ENCODE measurements at regions not wholly inside any gene's neighbourhood (a gene's known extent, or its start where the extent isn't known, plus 50 kb on each side); places are given as distances from the start of the nearest gene placed in this dataset.

DNA sequence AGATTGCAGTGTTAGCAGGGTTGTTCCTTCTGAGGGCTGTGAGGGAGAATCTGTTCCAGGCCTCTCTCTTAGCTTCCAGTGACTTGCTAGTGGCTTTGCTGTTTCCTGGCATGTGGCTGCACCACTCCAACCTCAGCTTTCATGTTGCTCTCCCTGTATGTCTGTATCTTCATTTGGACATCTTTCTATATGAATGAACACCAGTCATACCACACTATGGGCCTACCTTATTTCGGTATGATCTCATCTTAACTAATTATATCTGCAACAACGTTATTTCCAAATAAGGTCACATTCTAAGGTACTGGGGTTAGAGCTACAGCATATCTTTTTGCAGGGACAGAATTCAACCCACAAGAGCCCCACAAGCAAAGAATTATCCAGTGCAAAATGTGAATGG, 356.7 kb upstream of the UMPS start:
- DNase-seq = no peak

DNA sequence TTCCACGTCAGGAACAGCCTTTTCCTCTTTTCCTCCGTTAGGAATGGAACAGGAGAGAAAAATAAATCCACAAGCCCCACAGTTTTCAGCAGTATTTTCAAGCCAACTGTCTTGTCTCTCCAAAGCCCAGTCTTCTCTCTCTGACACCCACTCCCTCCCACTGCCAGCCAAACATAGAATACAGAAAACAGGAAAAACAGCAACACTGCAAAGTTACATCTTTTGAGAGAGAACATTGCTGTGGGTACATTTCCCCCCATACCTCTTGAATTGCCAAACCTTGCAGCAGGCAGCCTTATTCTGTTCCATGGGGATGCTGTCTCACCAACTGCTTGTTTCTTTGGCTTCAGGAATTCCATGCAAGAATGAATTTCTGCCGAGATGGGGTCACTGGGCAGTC, 355.7 kb upstream of the UMPS start:
- no peak for DNase-seq

DNA sequence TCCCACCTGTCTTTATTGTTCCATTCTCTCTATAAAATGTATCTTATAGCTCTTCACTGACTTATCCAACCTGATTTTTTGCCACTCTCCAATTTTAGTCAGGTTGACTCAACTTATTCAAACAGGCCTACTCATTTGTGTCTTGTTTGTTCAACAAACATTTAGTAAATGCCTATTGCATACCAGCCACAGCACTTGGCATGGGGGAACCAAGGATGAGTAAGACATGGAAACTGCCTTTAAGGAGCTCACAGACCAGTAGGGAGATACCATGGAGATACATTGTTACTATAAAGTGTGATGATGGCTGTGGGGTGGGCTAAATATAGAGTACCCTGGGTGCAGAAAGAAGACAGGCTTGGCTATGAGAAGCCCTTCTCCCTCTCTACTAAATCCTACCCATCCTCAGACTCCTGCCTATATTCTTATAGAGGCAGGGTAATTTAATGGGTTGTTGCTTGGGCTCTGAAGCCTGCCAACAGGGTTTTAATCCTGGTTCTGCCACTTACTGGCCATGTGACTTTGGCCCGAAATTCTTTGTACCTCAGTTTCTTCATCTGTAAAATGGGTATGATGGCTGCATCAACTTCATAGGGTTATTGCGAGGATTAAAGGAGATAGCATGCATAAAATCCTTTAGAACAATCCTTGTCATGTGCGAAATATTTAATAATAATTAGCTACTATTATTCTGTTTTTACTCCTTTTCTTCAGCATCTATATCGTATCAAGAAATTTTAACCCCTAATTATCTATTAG, 348.5 kb upstream of the UMPS start:
- peak; percentile 51 for DNase-seq

DNA sequence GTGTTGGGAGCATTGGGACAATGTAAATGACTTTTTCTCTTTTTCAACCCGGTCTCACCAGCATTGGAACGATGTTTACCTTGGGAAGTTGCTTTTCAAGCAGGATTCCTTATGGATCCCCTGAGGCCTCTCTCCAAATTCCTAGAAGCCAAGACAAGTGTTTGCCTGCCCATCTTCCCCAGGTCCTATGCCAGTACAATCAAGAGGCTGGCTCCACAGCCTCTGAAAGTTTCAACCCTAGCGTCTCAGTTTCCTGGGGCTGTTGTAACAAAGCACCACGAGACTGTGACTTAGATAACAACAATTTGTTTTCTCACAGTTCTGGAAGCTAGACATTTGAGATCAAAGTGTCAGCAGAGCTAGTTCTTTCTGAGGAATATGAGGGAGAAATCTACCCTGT, 347.2 kb upstream of the UMPS start:
- DNase-seq = peak; percentile 22

DNA sequence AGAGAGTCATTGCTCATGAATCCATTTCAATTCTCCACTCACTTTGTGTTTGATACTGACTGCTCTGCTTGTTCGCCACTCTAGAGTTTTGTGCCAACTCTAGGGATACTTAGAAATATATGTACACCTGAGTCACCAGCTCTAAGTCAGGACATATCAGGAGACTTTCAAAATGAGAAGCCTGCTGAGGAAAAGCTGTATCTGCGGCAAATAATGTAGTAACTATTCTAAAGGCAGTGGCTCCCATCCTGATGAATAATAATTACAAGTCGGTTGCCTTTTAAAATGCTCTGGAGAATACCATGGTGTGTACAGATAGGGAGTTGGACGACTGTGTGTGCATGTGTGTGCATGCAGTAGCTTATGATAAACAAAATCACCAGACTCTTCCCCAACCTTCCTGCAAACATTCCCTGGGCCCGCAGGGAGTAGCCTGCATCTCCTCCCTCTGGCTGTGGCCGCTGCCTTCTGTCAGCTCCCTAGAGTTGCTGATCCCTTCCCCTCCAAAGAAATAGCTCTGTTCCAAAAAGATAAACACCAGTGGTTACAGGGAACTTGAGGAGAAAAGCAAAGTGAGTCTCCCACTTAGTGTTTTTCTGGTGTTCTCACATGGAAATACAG, 346.3 kb upstream of the UMPS start:
- no peak for DNase-seq

DNA sequence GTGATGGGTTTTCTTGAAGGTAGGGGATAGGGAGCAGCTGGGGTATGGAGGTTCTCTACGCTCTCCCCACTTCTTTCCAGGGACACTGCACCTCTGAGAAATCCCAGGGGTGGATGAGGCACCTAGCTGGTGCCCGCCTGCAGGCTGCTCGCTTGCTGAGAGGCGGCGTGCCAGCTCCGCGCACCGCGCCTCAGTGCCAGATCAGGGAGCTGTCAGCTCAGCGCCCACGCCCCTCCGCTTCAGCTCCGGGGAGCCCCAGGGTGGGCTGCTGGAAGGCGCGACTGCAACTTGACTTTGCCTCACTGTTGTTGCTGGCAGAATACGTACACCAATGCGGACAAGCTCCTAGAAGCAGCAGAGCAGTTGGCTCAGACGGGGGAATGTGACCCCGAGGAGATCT, 345.7 kb upstream of the UMPS start:
- no peak for DNase-seq

DNA sequence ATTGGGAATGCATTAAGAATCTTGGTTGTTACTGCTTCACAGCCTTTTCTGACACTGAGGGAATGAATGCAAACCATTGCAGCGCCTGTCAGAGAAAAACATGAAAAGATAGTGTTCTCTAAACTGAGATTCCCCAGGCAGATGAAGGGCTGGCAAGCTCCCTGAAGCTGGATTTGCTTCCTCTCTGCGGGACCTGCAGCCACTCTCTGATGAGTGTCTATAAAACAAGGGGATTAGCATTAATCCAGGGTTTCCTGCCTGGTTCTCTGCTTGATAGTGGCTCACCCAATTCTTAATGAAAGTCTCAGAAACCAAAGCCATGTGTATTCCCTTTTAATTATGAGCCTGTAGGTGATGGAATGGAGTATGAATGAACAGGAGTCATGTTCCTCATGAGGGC, 344.3 kb upstream of the UMPS start:
- no peak for DNase-seq

DNA sequence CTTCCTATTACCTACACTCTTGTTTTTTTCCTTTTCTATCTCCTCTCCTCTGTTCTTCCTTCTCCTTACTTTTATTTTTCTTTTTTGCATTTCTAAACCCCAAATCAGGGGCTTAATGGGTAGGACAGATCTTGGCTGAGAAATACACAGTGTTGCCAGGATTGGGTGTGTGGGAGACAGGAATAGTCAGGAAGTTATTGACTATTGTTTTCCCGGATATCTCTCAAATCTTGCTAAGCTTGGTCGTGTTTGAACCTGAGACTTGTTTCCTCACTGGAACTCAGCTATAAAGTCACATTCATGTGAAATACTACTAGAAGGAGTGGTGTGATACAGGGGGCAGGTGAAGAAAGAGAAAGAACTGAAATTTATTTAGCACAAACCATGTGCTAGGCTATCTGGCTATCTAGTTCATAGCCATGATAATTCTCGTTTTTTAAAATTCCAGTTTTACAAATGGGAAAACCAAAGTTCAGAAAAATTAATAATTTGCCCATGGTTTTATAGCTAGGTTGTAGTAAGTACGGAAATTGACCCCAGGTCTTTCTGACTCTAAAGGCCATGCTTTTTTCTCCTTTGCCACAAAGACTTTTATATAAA, 343.2 kb upstream of the UMPS start:
- no peak for DNase-seq

DNA sequence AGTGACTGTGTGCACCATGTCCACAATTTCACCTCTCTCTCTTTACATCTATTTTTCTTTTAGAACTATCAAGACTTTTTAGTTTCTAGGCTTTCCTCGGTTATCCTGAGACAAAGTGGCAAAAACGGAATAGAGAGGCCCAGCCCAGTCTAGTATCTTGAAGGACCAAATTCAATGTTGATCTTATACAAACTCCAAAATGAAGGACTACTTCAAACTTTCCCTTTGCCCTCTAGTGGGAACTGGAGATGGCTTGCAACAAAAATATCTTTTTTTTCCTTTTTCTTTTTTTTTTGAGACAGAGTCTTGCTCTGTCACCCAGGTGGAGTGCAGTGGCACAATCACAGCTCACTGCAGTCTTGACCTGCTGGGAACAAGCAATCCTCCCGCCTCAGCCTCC, 338.5 kb upstream of the UMPS start:
- no peak for DNase-seq

DNA sequence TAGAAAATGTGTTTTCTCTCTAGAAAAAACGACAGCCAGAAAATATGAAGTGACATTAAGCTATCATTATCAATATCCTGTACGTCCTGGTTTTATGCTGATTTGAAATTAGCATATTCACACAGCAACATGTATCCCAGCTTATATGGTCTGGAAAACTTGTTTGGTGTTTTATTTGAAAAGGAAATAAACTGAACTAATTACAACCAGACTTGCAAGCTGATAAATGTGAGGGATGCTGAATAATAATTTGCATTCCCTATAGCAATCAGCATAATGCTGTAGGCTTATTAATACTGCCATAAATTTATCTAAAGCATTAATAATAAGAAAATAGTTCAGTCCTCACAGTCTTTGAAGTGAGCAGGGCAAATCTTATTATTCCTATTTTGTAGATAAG, 336.9 kb upstream of the UMPS start:
- no peak for DNase-seq

DNA sequence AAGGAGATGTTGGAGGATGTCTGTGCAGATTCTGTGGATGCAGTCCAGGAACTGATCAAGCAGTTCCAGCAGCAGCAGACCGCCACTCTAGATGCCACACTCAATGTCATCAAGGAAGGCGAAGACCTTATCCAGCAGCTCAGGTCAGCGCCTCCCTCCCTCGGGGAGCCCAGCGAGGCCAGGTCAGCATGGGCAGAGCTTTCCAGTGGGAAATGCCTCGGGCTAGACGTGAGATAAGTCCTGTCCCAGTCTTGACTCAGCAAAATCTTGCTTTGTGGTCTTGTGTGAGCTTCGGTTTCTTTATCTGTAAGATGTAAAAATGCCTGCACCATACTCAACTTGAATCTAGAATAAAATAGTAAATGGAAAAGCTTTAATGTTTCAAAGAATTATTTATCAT, 335.1 kb upstream of the UMPS start:
- DNase-seq = no peak

DNA sequence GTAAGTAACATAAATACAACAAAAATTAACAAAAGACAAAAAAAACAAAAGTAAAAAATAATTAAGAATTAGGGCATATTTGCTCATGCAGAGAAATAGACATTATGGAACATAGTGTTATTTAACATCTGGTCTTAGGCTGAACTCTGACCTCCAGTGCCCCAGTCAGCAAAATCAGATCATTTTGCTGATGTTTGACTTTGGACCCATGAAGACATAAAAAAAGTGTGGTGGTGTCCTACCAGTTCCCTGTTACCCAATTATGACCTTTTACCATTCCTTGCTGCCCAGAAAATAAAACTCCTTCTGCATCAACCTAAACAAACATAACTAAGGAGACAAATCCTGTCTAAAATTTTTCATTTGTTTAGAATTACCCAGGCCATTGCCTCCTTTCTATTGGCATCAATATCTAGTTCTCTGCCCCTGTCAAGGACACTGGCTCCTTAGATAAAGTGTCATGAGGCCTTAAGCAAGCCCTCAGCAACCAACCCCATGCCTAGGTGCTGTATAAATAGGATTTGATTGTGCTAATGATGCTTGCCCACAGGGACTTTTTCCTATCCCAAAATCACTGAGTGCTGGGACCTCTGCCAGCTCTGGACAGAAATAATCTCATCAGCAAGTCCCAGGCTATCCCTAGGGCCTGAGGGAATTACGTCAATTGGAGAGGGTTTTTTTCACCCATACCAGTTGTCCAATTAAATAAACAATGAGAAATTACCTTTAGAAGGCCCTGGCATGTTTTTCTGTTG, 334.5 kb upstream of the UMPS start:
- DNase-seq = no peak

DNA sequence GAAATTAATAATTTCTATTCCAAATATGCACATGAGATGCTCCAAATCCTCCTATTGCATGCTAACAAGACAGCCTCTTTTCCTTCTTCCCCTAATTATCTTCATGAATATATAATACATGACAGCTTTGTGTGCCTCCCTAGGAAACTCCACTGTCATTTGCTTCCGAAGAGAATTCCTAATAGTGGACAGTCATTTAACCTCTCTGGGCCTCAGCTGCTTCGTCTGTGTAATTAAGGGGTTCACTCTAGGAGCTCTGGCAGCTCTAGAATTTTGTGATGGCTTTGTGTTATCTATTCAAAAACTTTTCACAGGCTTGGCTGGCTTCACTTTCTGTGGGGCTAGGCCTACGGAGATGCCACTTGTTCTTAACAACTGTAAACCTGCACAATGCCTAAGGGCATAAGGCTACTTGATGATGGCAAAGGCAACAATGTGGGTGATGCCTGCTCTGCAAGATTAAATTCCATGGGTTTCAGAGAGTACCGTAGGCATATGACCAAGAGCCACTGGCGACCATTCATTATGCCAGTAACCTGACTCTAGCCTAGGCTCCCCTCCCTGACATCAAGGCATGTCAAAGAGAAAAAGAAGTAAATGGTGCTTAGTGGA, 333.8 kb upstream of the UMPS start:
- no peak for DNase-seq

DNA sequence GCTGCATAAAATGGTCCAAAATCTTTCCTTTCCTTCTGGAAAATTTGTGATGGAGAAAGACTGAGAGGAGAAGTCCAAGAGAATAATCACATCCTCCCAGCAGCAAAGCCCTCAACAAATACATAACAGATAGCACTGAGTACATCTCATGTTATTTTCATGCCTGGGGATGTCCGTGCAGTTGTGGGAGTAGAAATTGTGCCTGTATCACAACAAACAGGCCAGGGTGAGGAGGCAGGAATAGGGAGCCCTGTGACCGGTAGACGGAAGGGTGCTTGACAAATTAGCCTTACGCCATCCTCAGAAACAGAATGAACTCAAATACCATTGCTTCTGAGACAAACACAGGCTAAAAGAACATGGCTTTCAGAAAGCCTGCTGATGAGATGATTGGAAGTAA, 333.2 kb upstream of the UMPS start:
- DNase-seq = no peak

DNA sequence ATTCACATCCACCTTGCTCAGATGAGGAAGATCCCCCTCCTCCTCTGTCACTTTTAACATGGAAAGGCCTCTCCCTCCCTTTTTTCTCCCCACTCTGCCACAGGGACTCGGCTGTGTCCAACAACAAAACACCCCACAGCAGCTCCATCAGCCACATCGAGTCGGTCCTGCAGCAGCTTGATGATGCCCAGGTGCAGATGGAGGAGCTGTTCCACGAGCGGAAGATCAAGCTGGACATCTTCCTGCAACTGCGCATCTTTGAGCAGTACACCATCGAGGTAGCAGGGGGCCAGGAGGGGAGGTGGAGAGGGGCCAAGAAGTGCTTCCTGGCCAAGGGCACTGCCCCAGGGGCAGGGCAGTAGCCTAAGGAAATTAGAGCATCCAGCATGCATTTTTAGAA, 331.7 kb upstream of the UMPS start:
- DNase-seq = no peak

DNA sequence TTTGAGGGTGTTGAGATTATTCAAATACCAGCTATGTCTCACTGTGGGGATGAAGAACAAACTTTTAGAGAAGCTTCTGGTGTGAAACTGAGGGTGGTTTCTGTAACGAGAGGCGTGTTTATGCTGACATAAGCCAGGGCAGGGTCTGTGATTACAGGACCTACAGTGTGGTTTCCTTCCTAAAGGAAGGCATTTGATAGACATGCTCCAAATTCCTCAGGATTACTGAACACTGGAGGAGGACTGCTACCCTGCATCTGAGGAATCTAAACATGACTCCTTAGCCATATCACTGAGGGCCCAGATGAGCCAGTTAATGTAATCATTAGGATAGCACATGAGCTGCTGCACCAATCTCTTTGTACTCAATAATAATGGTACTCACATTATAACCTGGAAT, 328.4 kb upstream of the UMPS start:
- DNase-seq = peak; percentile 74

DNA sequence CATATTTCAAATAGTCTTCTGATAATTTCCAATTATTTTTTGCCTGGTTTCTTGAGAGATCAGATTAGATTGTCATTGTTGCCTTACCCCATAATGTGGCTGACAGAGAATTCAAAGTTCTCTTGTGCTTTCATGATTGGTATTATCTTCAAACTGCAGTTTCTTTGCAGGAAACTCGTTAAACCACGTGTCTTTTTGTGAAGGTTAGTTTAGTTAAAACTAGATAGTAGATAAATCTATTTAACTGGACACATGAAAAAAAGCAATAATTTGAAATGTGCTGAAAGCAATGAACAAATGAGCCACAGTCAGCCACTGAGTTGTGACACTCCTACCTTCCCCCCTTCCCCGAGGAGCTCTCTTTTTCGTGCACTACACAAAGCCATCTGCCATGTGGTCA, 327.5 kb upstream of the UMPS start:
- DNase-seq = no peak

DNA sequence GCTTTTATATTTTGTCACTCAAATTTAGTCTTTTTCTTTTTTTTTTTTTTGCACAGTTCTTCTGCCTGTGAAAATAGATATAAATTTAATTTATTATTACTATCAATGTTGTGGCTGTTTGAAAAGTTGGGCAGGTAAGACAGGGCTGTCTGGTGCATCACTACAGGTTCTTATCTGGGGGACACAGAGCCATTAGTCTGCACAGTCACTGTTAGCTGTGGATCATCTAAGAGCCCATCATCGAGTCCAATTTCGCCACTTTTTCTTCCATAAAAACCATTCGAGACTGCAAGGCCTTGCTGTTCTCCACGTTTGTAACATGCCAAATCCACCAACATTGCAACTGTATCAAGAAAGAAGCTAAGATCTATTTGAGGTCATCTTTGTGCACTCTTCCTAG, 325.6 kb upstream of the UMPS start:
- no peak for DNase-seq

DNA sequence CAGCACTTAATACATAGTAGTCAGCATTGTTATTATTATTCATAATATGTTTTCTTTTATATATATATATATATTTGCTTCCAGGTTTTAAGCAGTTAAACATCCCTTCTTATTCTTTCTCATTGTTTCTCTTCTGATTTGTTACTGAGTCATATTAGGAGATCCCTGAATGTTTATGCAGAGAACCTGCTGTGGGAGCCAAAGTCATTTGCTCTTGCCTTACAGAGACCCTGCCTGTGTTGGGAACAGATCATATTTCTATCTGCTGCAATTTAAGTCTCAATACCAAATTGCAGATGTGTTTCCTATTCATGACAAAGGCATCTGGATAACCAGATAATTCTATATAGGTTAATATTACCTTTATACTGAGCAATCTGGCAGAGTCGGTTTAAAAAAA, 323.0 kb upstream of the UMPS start:
- DNase-seq = peak; percentile 13

DNA sequence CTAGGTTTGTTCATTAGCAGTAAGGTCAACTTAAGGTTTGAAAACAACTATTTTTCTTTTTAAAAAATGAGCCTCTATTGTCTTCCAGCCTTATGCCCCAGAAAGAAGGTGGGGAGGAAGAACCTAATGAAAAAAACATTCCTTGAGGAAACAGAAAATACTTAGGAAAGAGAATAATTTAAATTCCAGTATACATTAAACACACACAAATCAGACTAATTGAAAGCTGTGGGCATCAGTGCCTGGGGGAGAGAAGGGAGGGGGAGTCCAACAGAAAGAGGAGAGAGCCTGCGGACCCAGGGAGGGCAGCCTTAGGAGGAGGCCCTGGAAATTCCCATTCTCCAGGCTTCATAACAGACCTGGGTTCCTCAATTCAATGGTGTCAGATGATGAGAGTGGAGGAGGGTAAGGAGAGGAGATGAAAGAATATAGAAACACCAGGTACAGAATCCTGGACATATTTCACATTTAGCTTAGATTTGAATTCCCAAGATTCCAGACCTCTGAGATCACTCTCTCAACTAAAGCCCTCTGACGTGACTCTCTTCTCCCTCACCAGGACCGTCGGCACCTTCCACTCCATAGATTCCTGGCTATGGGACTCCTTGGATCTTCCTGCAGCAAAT, 320.5 kb upstream of the UMPS start:
- DNase-seq = peak; percentile 52

DNA sequence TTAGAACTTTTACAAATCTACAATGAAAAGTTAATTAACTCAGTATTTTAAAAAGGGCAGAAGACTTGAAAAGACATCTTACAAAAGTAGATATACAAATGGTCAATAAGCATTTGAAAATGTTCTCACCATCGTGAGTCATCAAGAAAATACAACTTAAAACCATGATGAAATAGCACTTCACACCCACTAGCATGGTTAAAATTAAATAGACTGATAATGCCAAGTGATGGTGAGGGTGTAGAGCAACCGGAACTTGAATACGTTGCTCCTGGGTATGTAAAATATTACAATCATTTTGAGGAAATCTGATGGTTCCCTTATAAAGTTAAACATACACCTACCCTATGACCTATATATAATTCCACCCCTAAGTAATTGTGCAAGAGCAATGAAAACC, 319.8 kb upstream of the UMPS start:
- DNase-seq = no peak

DNA sequence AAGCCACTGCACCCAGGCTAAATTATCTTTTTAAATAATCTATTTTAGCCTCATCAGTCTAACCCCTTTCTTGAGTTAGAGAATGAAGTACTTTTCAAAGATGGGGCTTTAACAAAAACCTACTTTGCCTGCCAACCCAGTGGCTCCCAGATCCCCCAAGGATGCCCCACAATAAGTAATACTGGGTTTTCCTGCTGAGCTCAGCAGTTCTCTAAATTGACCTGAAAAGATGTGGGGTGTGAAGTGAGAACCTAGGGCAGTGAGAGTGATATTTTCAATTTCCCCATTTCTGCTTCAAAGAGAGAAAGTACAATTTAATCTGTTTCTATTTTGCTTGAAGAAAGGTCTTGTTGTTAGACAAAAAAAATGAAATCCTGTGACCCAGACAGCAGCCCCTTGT, 318.5 kb upstream of the UMPS start:
- no peak for DNase-seq

DNA sequence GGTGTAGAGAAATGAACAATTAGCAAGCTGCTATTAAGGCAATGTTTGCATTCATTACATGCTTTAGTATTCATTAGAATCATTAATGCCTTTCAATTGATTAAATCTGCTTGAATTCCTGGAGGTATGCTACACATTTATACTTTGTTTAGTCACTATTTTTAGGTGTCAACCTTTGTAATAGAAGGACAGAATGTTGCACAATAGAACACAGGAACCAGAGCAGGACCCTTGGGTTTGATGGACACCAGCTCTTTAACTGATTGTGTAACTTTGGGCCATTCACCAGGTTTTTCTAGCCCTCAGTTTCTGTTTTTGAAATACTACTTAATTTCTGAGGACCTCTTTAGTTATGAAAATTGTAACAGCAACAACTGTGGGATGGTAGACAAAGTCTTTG, 317.6 kb upstream of the UMPS start:
- no peak for DNase-seq
